ENCODE measurements at regions not wholly inside any gene's neighbourhood (a gene's known extent, or its start where the extent isn't known, plus 50 kb on each side); places are given as distances from the start of the nearest gene placed in this dataset.

DNA sequence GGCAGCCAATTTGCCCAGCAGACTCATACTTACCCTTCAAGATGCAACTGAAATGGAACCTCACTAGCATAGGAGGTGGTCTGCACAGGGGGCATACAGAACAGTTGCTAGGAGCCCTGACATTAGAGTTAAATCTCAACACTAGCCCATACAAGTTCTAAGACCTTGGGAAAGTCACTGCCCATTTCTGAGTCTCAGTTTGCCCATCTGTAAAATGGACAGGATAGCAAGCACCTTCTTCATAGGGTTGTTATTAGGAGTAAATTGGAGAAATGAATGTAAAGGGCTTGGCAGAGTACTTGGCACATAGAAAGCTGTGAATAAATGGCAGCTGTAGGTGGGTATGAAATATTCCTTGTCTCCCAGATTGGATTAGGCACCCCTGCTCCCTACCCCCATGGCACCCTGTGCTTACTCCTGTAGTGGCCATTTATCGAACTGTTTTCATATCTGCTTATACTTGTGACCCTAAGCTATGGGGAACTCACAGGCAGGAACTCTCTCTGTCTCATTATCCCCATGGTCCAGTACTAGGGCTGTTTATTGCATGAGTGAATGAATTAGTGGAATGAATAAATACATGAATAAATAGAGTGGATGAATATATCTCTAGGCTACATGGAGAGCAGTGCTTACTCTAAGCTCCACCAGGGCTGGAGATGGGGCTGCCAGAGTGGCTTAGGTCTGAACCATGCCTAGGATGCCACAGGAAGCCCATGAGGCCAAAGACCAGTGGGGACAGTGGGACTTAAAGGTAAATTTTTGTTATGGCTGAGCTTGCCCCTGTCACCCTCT is 152.6 kb downstream of the PLPP3 start:
- no peaks in the 10 kb centered on the region for H3K36me3 ChIP-seq
- H3K4me1 ChIP-seq, result peaks cover 0 to 12% (median 8%) of the 10 kb centered on the region in 4 donors
- DNase-seq (ENCODE audit: low spot score in 2 of 2), result no peak
- no peak overlapping the region for H3K4me3 ChIP-seq
- 73 to 97% methylated on average over 1 of the region's 1 CpG for WGBS, 2 donors
- no peaks in the 10 kb centered on the region for H3K27me3 ChIP-seq
- H3K27ac ChIP-seq, result no peak overlapping the region
- no peak for TF ChIP-seq POLR2A (IDR thresholded peaks at IDR 0.05)
- TF ChIP-seq, protein P1, sequence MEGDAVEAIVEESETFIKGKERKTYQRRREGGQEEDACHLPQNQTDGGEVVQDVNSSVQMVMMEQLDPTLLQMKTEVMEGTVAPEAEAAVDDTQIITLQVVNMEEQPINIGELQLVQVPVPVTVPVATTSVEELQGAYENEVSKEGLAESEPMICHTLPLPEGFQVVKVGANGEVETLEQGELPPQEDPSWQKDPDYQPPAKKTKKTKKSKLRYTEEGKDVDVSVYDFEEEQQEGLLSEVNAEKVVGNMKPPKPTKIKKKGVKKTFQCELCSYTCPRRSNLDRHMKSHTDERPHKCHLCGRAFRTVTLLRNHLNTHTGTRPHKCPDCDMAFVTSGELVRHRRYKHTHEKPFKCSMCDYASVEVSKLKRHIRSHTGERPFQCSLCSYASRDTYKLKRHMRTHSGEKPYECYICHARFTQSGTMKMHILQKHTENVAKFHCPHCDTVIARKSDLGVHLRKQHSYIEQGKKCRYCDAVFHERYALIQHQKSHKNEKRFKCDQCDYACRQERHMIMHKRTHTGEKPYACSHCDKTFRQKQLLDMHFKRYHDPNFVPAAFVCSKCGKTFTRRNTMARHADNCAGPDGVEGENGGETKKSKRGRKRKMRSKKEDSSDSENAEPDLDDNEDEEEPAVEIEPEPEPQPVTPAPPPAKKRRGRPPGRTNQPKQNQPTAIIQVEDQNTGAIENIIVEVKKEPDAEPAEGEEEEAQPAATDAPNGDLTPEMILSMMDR (IDR thresholded peaks at IDR 0.05), result no peak
- no peak for TF ChIP-seq EP300 (IDR thresholded peaks at IDR 0.05)
- no peaks in the 10 kb centered on the region for H3K9me3 ChIP-seq

DNA sequence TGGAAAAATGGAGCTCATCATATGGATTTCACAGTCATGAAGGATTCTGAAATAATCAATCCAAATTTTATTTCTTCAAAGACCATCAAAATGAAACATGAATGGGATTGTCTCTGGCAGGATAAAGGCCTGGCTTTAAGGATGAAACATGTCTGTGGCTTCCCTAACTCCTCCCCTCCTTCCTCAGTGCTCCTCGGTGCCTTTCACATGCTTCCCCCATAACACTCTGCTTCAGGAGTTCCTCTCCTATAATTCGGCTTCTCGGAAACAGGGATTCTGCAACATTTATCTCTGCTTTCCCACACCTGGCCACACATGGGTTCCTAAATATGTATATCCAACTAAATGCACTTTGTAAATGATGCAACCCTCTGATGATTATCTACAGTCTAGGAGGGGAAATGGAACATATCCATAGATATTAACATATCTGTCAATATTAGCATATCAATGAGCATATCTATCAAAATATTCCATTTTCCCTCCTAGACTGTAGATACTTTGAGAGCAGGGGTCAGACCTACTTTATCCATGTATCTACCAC is 153.8 kb downstream of the PLPP3 start:
- TF ChIP-seq POLR2A (IDR thresholded peaks at IDR 0.05) (no peak), EP300 (IDR thresholded peaks at IDR 0.05) (no peak)
- TF ChIP-seq, protein P1 (IDR thresholded peaks at IDR 0.05), result no peak
- Histone ChIP-seq H3K36me3 (no peaks in the 10 kb centered on the region), H3K4me1 (peaks cover 0 to 12% (median 8%) of the 10 kb centered on the region in 4 donors), H3K4me3 (no peak overlapping the region), H3K27me3 (no peaks in the 10 kb centered on the region), H3K27ac (peak overlapping the region in 1 of 4 donors; percentile 2), H3K9me3 (no peaks in the 10 kb centered on the region)
- no peak for DNase-seq (ENCODE audit: low spot score in 2 of 2)
- 86 to 93% methylated on average over 3 of the region's 3 CpGs for WGBS, 2 donors

DNA sequence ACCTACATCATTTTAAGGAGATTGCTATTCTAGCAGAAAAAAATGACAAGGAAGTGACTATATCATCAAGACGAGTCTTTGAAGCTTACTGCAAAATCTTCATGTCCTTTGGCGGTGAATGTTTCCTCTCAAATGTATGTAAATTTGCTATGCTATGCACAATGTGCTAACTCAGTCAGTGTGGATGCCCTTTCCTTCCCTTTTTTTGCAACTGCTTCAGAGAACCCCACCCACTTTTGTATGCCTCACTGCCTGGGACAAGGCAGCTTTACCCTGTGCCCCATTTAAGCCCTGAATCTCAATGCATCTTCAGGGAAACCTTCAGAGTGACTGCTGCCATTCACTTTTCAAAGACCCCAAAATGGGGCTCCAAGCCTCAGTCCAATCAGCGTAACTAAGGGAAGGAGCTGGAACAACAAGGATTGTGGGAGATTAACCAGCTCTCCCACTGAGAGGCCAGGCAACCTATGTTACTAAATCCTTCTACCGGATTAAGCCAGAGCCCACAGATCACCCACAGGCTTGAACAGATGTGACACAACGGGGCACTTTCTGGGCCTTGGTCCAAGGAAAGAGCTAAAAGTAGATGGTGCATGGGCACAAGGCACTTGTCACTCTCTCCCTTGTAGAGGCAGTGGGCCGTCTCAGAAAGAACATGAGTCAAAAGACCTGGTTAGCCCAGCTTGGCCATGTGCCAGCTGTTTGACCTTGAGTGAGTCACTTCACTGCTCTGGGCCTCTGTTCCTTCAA is 154.4 kb downstream of the PLPP3 start:
- Histone ChIP-seq H3K27ac (peak overlapping the region in 1 of 4 donors; percentile 2), H3K27me3 (no peaks in the 10 kb centered on the region), H3K36me3 (no peaks in the 10 kb centered on the region), H3K4me3 (no peak overlapping the region), H3K9me3 (no peaks in the 10 kb centered on the region), H3K4me1 (peaks cover 0 to 12% (median 8%) of the 10 kb centered on the region in 4 donors)
- TF ChIP-seq POLR2A (IDR thresholded peaks at IDR 0.05), result no peak
- TF ChIP-seq, protein P1 (IDR thresholded peaks at IDR 0.05), result no peak
- no peak for TF ChIP-seq EP300 (IDR thresholded peaks at IDR 0.05)
- DNase-seq (ENCODE audit: low spot score in 2 of 2), result peak in 1 of 2 donors; percentile 43
- WGBS, 2 donors, result 55 to 75% methylated on average over 6 of the region's 6 CpGs

DNA sequence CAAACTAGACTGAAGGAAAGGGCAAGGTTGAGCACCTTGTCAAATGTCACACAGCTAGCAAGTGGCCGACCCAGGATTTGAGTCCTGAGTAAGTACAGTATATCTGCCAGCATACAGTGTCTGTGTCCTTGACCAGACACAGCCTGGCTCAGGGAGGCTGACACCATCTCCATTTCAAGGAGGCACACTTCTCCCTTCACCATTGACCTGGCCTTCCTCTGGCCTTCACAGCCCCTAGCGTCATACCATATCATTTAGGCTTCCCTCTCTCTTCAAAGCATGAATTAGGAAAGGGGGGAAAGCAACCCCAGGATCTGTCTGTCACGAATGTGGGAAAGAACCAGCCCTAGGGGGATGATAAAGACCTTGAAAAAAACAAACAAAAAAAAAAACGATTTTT is 155.6 kb downstream of the PLPP3 start:
- no peaks in the 10 kb centered on the region for H3K36me3 ChIP-seq
- TF ChIP-seq EP300 (IDR thresholded peaks at IDR 0.05) (no peak), POLR2A (IDR thresholded peaks at IDR 0.05) (no peak)
- TF ChIP-seq, protein P1 (IDR thresholded peaks at IDR 0.05), result no peak
- no peak overlapping the region for H3K4me3 ChIP-seq
- no peaks in the 10 kb centered on the region for H3K9me3 ChIP-seq
- no peak overlapping the region for H3K27ac ChIP-seq
- H3K27me3 ChIP-seq, result no peaks in the 10 kb centered on the region
- H3K4me1 ChIP-seq, result peaks cover 0 to 12% (median 8%) of the 10 kb centered on the region in 4 donors
- 76 to 77% methylated on average over 4 of the region's 4 CpGs for WGBS, 2 donors
- no peak for DNase-seq (ENCODE audit: low spot score in 2 of 2)

All from tibial nerve (tissue), 4 donors.